ENCODE measurements at regions not wholly inside any gene's neighbourhood (a gene's known extent, or its start where the extent isn't known, plus 50 kb on each side); places are given as distances from the start of the nearest gene placed in this dataset.

DNA sequence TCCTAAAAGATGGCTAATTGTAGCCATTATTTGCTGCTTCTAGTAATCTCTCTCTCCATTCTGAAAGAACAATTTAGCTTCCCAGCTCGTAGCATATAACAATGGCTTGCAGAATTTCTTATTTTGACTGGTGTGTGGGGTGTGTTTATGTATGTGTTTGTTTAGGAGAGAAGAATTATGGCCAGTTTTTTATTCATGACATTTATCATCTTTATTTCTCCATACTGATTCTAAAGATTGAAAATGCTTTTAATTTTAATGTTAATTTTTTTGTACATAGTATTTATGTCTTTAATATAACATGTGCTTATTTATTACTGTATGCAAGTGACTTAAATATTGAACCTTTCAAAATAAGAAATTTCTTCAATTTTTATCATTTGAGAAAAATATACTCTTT is 115.8 kb upstream of the TMTC4 start:
- TF ChIP-seq CTCF (IDR thresholded peaks at IDR 0.05) (no peak), POLR2A (IDR thresholded peaks at IDR 0.05) (no peak)
